ENCODE measurements at regions not wholly inside any gene's neighbourhood (a gene's known extent, or its start where the extent isn't known, plus 50 kb on each side); places are given as distances from the start of the nearest gene placed in this dataset.

- DNase-seq (ENCODE audit: low read depth in 1 of 2, low spot score in 1 of 2), result peak in 1 of 2 experiments; percentile 10
- Histone ChIP-seq H3K4me2 (no peak overlapping the region), H3K9me3 (no peaks in the 10 kb centered on the region), H3K4me3 (no peak overlapping the region), H3K27ac (no peak overlapping the region), H3K4me1 (no peaks in the 10 kb centered on the region)
- POLR2A ChIA-PET, result no interaction called here
- FAIRE-seq, result no peak
- WGBS (ENCODE audit: missing lambda C conversion rate), result 3% methylated on average over 1 of the region's 1 CpG
- CTCF ChIA-PET, result no interaction called here
- TF ChIP-seq POLR2A (IDR thresholded peaks at IDR 0.05; ENCODE audit: low read length) (no peak), CBX8 (IDR thresholded peaks at IDR 0.05) (no peak), ESRRA (IDR thresholded peaks at IDR 0.05; ENCODE audit: borderline replicate concordance, low read length) (no peak), CHD4 (IDR thresholded peaks at IDR 0.05; ENCODE audit: borderline replicate concordance) (no peak), ZFP36 (IDR thresholded peaks at IDR 0.05; ENCODE audit: borderline replicate concordance, partially characterized antibody) (no peak)
- peak in 1 of 2 experiments; percentile 24; a peak in 1 of 6 replicates for ATAC-seq
These were observed 558.2 kb downstream of the SUCLG1 start for GRCh38 chr2:83900862-83901261.

GRCh38 chr2:83899271-83899670 lies 559.8 kb downstream of the SUCLG1 start:
- no peak overlapping the region for H3K27ac ChIP-seq
- FAIRE-seq, result no peak
- ChIA-PET POLR2A (no interaction called here), CTCF (no interaction called here)
- H3K4me1 ChIP-seq, result no peaks in the 10 kb centered on the region
- no peaks in the 10 kb centered on the region for H3K9me3 ChIP-seq
- DNase-seq (ENCODE audit: low read depth in 1 of 2, low spot score in 1 of 2), result no peak
- 6% methylated on average over 1 of the region's 1 CpG for WGBS (ENCODE audit: missing lambda C conversion rate)
- H3K4me3 ChIP-seq, result no peak overlapping the region
- ATAC-seq, result no peak
- no peak overlapping the region for H3K4me2 ChIP-seq
- TF ChIP-seq JUN (IDR thresholded peaks at IDR 0.05), result no peak
- TF ChIP-seq HES2 (IDR thresholded peaks at IDR 0.05), result no peak
- no peak for TF ChIP-seq MAZ (IDR thresholded peaks at IDR 0.05; ENCODE audit: borderline replicate concordance, low read depth, low read length)
- no peak for TF ChIP-seq GATA3 (IDR thresholded peaks at IDR 0.05; ENCODE audit: borderline replicate concordance)
- no peak for TF ChIP-seq SMC3 (IDR thresholded peaks at IDR 0.05)
- no peak for TF ChIP-seq KDM5A (IDR thresholded peaks at IDR 0.05)
- no peak for TF ChIP-seq CBX2 (IDR thresholded peaks at IDR 0.05; ENCODE audit: borderline replicate concordance, low read depth)
- TF ChIP-seq HOXB13 (CRISPR knock-in tag; IDR thresholded peaks at IDR 0.05; ENCODE audit: low read depth), result no peak
- TF ChIP-seq FOSB (CRISPR knock-in tag; IDR thresholded peaks at IDR 0.05), result no peak
- no peak for TF ChIP-seq TP53 (CRISPR knock-in tag; IDR thresholded peaks at IDR 0.05)
- no peak for TF ChIP-seq REST (IDR thresholded peaks at IDR 0.05)
- TF ChIP-seq SREBF2 (IDR thresholded peaks at IDR 0.05), result no peak
- TF ChIP-seq USF2 (IDR thresholded peaks at IDR 0.05), result no peak
- no peak for TF ChIP-seq CHD4 (IDR thresholded peaks at IDR 0.05; ENCODE audit: borderline replicate concordance)
- no peak for TF ChIP-seq BCL3 (IDR thresholded peaks at IDR 0.05)
- TF ChIP-seq CBX8 (IDR thresholded peaks at IDR 0.05), result no peak
- no peak for TF ChIP-seq FOSL2 (IDR thresholded peaks at IDR 0.05)
- no peak for TF ChIP-seq FOSL2 (CRISPR knock-in tag; IDR thresholded peaks at IDR 0.05)
- no peak for TF ChIP-seq KDM1A (IDR thresholded peaks at IDR 0.05; ENCODE audit: low read depth)
